DND-41 (cell line): ENCODE measurements at regions not wholly inside any gene's neighbourhood (a gene's known extent, or its start where the extent isn't known, plus 50 kb on each side); places are given as distances from the start of the nearest gene placed in this dataset.

ENCODE experiments used
- ATAC-seq: fragments of 200-7000 bp; cut with Tn5 transposase; 3 replicates; pipeline ENCODE4 v1.9.1; 2021; ENCODE audit warnings: low read depth; ENCODE audit not compliant: insufficient read depth
- DNase-seq: peaks from one replicate; pipeline ENCODE4 v3.0.0-alpha.2; 2020
- H2AFZ ChIP-seq: 2 replicates; pipeline ENCODE4 v1.6.0; 2012; ENCODE audit warnings: low read depth, low read length
- H3K27ac ChIP-seq: 2 replicates; pipeline ENCODE4 v1.5.1; 2012; ENCODE audit warnings: low read length, inconsistent platforms
- H3K27me3 ChIP-seq: fragments of 200-600 bp; sonication (generic); 2 replicates; pipeline ENCODE4 v1.6.0; 2012; ENCODE audit warnings: low read length, mild to moderate bottlenecking, inconsistent platforms; ENCODE audit not compliant: insufficient read depth, poor library complexity
- H3K36me3 ChIP-seq: 2 replicates; pipeline ENCODE4 v1.5.1; 2012; ENCODE audit warnings: low read length, inconsistent platforms; ENCODE audit not compliant: insufficient read depth
- H3K4me1 ChIP-seq: 2 replicates; pipeline ENCODE4 v1.5.1; 2012; ENCODE audit warnings: mild to moderate bottlenecking, low read length; ENCODE audit not compliant: insufficient read depth
- H3K4me2 ChIP-seq: 2 replicates; pipeline ENCODE4 v1.6.0; 2012; ENCODE audit warnings: mild to moderate bottlenecking, moderate library complexity, low read length, inconsistent platforms; ENCODE audit not compliant: insufficient read depth
- H3K4me3 ChIP-seq, 2 experiments: fragments of 200-600 bp in 1 of 2; shearing (Covaris generic) in 1 of 2; 2 replicates each; pipeline ENCODE4 v1.5.1; 2012 to 2016; ENCODE audit warnings: inconsistent platforms in 2 of 2, low read length in 2 of 2, mild to moderate bottlenecking in 2 of 2, low read depth in 1 of 2, moderate library complexity in 1 of 2
- H3K79me2 ChIP-seq: 2 replicates; pipeline ENCODE4 v1.6.0; 2012; ENCODE audit warnings: low read length, inconsistent platforms; ENCODE audit not compliant: insufficient read depth
- H3K9ac ChIP-seq: 2 replicates; pipeline ENCODE4 v1.6.0; 2012; ENCODE audit warnings: low read depth, mild to moderate bottlenecking, inconsistent platforms, low read length, moderate library complexity
- H3K9me3 ChIP-seq: 2 replicates; pipeline ENCODE4 v1.5.1; 2012; ENCODE audit warnings: low read length, moderate library complexity, mild to moderate bottlenecking, inconsistent platforms; ENCODE audit not compliant: insufficient read depth, severe bottlenecking
- H4K20me1 ChIP-seq: 2 replicates; pipeline ENCODE4 v1.6.0; 2012; ENCODE audit warnings: low read length; ENCODE audit not compliant: insufficient read depth
- CTCF ChIP-seq: IDR thresholded peaks from 2 replicates; pipeline ENCODE4 v1.5.1; 2012; ENCODE audit warnings: borderline replicate concordance, low read length, moderate library complexity, mild to moderate bottlenecking; ENCODE audit not compliant: poor library complexity, severe bottlenecking; ENCODE audit errors: extremely low read depth
- EZH2 ChIP-seq: IDR thresholded peaks from 3 replicates; pipeline ENCODE4 v1.6.1; 2012; ENCODE audit warnings: borderline replicate concordance, low read depth, mild to moderate bottlenecking, moderate library complexity, low read length, inconsistent platforms; ENCODE audit not compliant: severe bottlenecking

- Histone ChIP-seq H4K20me1 (no peaks in the 10 kb centered on the region), H3K4me3 (no peak overlapping the region), H3K4me2 (no peak overlapping the region), H3K4me1 (no peaks in the 10 kb centered on the region), H3K9me3 (no peaks in the 10 kb centered on the region), H3K79me2 (no peaks in the 10 kb centered on the region), H3K9ac (no peak overlapping the region), H3K27me3 (no peaks in the 10 kb centered on the region), H3K27ac (no peak overlapping the region), H3K36me3 (no peaks in the 10 kb centered on the region), H2AFZ (no peak overlapping the region)
- no peak for ATAC-seq
- no peak for TF ChIP-seq EZH2
- TF ChIP-seq CTCF: no peak
- DNase-seq: no peak
Measured at GRCh38 chr6:163709255-163709654, 294.7 kb downstream of the QKI start.

- Histone ChIP-seq H3K4me1 (no peaks in the 10 kb centered on the region), H3K4me2 (no peak overlapping the region), H3K4me3 (no peak overlapping the region), H3K27me3 (no peaks in the 10 kb centered on the region), H3K9ac (no peak overlapping the region), H3K36me3 (no peaks in the 10 kb centered on the region), H3K27ac (no peak overlapping the region), H3K79me2 (no peaks in the 10 kb centered on the region), H3K9me3 (no peaks in the 10 kb centered on the region), H2AFZ (no peak overlapping the region), H4K20me1 (no peaks in the 10 kb centered on the region)
- TF ChIP-seq CTCF (no peak), EZH2 (no peak)
- no peak for ATAC-seq
- no peak for DNase-seq
Measured at GRCh38 chr6:163708466-163708865, 293.9 kb downstream of the QKI start.

- H3K27me3 ChIP-seq: no peaks in the 10 kb centered on the region
- no peaks in the 10 kb centered on the region for H3K4me1 ChIP-seq
- no peak overlapping the region for H3K9ac ChIP-seq
- TF ChIP-seq CTCF (no peak), EZH2 (no peak)
- H3K27ac ChIP-seq: no peak overlapping the region
- H3K4me3 ChIP-seq: no peak overlapping the region
- no peak overlapping the region for H2AFZ ChIP-seq
- H3K4me2 ChIP-seq: no peak overlapping the region
- ATAC-seq: no peak
- no peaks in the 10 kb centered on the region for H3K36me3 ChIP-seq
- DNase-seq: no peak
- H4K20me1 ChIP-seq: no peaks in the 10 kb centered on the region
- no peaks in the 10 kb centered on the region for H3K9me3 ChIP-seq
- H3K79me2 ChIP-seq: no peaks in the 10 kb centered on the region
Measured at GRCh38 chr6:163707387-163708355, 293.2 kb downstream of the QKI start.
